ENCODE measurements at regions not wholly inside any gene's neighbourhood (a gene's known extent, or its start where the extent isn't known, plus 50 kb on each side); places are given as distances from the start of the nearest gene placed in this dataset.

- TF ChIP-seq CTCF (IDR thresholded peaks at IDR 0.05) (no peak), POLR2A (IDR thresholded peaks at IDR 0.05) (no peak)
Measured at GRCh38 chr15:20340931-20341661, 200.5 kb downstream of the GOLGA6L6 start.
